GM19023 (cell line): ENCODE measurements at regions not wholly inside any gene's neighbourhood (a gene's known extent, or its start where the extent isn't known, plus 50 kb on each side); places are given as distances from the start of the nearest gene placed in this dataset.

Source experiments
- ATAC-seq: cut with Tn5 transposase; IDR thresholded peaks from one replicate; pipeline ENCODE4 v1.9.1; 2021; ENCODE audit warnings: mild to moderate bottlenecking, moderate library complexity; ENCODE audit not compliant: unreplicated experiment

DNA sequence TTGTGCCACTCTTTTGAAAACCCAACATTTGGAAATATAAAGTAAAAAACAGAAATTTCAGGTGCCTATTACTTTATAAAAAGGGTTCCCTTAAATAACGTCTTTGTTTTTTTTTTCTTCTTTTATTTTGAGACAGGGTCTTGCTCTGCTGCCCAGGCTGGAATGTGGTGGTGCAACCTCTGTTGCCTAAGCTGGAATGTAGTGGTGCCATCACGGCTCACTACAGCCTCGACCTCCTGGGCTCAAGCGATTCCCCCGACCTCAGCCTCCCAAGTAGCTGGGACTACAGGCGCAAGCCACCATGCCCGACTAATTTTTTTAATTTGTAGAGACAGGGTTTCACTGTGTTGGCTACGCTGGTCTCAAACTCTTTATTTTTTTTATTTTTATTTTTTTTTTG lies 110.2 kb upstream of the HNRNPU start:
- ATAC-seq = no peak

DNA sequence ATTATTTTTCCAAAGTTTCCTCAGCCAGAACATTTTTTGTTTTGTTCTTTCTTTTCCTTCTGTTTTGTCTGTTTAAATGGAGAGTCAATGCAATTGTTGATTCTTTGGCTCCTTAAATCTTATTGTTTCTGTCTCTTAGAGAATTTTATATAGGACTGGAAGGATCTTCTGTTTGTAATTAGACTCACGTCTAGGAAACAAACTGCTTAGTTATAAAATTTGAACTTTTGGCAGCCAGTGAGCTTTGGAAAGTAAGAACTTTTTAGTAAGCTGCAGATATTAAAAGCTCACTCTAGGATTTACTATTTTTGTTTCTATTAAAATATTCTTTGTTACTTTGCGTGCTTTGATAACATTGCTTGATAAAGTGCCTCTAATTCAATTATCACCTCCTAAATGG lies 109.8 kb upstream of the HNRNPU start:
- ATAC-seq = no peak

DNA sequence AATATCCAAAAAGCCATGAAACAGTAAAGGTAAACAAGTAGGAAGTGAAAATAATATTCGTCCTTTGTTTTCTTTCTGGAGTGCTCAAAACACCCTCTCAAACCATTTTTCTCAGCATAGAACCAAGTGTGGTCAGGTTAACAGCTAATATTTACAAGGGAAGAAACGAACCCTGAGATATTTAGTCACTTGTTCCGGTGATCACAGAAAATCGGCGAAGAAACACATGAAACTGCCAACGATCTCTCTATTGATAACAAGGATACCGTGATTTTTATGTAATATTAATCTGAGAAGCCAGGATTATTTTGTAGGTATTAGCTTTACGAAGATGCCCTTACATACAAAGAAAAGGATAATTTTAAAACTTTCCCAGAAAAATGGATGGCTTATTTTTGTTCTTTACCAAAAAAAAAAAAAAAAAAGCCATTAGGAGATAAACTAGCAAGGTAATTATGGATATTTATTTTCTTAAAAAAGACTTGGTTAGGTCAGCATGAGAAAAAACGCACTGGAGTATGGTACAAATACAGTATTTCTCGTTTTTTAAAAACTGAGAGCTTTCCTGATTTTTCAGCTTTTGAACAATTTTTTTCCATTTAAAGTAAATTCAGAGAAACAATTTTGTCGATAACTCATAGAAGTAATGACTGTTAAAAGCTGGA lies 107.3 kb upstream of the HNRNPU start:
- ATAC-seq = no peak

DNA sequence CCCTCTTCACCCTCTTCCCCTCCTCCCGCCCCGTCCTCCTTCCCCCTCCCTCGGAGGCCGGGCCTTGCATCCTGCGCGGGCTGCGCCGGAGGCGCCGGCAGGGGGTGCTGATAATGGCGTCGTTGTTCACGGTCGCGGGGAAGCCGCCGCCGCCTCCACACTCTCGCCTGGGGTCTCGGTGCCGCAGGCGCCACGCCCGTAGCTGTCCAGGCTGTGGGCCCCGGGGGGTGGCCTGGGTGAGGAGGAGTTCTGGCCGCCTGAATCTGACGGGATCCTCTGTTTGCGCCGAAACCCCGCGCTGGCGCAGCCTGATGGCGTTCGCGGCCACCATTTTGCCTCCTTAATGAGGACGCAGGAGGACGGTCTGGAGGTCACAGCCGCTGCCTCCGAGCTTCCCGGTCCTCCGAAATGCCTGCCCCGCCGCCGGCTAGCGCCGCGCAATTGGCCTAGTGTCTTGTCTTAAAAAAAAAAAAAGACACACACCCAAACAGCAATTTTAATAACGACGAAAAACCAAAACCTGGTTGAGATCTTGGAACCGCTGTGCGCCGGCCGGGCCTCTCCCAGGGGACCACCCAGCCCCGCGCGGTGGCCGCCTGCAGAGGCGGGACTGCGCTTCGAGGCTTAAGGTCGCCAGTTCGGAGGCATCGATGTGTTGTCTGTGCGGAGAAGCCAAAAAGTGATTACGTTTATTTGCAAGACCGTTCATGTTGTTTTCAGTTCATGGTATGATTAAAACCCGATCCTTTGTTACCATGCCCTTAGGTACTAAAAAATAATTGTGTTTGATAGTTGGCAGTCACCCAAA lies 106.6 kb upstream of the HNRNPU start:
- peak; percentile 71 for ATAC-seq

DNA sequence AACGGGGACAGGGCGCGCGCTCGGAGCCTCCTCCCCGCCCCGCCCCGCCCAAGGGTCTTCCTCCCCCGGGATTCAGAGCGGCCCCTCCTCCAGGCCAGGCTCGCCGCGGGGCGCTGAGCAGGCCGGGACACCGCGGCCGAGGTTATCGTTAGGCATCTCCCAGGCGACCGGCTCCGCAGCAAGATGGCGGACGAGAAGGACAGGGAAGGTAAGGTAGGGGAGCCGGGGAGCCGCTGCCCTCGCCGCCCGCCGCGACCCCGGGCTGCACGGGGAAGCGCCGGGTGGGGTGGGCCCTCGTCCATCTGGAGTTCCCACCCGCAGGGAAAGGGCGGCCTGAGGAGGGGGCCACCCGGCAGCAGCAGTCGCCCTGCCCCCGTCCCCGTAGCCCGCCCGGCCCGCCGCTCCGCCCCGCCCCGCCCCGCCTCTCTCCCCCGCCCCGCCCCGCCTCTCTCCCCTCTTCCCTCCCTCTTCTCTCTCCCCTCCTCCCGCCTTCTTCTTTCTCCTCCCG lies 105.9 kb upstream of the HNRNPU start:
- ATAC-seq = peak; percentile 75

DNA sequence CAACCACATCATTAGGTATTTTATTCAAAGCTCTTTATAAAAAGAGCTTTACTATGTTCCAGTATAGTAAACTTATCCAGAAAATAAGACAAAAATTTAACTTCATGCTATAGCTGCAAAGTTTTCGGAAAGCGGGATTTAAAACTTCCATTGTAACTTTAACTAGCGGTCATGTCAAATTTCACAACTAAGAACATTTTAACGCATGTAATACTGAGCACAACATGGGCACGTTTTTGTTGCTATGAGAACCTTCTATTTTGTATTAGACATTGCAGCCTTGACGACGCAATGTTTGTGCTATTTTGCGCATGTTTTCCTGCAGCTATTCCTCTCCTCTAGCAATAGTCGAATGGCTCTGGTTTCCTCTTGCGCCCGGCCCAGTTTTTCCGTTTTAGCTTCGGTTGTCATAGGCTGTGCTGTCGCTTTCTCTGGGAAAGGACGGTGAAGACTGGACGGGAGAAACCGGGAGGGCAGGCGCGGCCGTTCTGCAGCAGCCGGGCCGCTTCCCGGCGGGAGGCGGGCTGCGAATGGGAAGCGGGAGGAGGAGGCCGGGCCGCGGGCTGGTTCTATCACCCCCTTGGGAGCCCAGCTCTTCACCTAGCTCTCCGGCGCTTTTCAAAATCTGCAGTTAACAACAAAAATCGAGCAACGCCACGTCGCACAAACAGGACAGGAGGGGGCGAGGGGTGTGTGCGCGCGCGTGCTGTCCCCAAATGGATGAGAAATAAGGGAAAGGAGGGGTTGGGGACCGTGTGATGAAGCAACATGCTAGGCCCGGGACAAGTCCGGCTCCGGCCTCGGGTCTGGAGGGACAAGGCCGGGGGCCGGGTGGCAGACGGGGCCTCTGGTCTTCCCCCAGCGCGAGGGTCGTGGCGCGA lies 105.3 kb upstream of the HNRNPU start:
- peak; percentile 30 for ATAC-seq

DNA sequence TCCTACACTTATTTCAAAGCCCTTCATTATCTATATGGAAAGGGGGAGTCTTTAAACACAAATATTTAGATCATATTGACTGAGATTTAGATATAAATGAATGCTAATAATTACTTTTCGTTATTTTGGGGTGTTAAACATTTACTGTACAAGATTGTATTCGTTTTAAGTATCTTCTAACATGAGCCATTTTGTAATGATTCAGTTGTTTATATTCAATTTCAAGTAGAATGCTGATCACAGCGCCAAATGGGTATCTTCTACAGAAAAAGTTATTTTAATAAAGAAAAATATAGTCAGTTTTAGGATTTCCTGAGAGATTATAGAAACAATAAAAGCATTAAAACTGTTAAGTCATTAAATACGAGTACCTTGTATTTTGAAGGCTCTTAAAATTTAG lies 104.5 kb upstream of the HNRNPU start:
- ATAC-seq = no peak

DNA sequence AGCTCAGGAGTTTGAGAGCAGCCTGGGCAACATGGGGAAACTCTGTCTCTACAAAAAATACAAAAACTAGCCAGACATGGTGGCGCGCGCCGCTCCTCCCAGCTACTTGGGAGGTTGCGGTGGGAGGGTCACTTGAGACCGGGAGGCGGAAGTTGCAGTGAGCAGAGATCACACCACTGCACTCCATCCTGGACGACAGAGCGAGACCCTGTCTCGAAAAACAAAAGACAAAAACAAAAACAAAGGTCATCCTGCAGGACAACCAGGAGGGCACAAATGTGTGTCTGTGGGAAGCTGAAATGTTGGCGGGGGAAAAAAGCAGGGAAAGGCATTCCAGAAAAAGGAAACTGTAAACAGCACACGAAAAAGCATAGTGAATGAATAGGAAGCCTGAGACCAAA lies 104.1 kb upstream of the HNRNPU start:
- no peak for ATAC-seq

DNA sequence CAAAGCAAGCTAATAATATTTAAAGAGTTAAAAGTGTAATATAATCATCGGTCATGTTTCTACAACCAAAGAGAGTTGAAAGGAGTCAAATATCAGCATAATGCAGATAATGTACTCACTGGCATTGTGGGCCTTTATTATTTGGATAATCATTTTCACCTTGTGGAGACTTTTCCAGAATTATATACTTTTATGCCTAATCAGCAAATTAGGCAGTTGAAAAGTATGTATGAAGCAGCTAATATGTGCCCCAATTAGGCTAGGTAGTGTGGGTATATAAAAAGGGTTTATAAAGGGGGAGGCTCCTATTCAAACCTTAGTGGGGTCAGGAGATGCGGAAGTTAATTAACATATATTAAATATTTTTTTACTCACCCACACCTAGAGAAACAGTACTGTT lies 102.8 kb upstream of the HNRNPU start:
- ATAC-seq = no peak

DNA sequence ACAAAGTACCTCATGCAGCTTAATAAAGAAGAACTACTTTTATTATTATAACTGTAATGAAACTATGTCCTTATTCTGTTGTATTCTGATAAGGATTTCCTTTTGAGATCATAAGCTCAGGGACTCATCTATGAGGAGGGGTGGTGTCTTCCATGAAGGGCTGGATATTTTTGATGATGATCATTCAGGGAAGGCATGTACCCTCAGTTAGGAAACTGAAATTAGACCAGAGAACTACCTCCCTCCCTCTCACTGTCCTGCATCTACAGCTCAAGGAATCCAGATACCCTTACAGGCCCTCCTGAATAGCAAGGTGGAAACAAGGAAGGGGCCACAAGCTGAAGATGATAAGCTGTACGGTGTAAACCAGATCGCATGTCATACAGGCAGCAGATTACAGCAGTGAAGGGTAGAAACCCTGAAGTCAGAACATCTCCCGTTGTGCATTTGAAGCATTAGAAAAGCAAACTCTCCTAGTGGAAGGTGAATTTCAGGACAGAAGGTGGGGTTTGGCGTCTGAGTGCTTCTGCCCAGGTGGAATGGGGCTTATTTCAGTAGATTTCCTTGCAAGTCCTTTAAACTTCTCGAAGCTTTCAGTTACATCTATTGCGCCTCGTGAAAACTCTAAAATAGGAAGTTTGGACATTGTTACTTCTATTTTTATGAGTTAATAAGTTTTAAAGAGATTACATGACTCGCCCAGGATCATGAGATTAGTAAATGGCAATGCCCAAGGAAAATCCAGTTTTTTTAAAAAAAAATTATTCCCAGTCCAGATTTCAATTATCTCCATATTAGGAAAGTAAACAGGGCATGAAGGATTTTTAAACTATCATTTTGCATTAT lies 101.1 kb upstream of the HNRNPU start:
- ATAC-seq = no peak

DNA sequence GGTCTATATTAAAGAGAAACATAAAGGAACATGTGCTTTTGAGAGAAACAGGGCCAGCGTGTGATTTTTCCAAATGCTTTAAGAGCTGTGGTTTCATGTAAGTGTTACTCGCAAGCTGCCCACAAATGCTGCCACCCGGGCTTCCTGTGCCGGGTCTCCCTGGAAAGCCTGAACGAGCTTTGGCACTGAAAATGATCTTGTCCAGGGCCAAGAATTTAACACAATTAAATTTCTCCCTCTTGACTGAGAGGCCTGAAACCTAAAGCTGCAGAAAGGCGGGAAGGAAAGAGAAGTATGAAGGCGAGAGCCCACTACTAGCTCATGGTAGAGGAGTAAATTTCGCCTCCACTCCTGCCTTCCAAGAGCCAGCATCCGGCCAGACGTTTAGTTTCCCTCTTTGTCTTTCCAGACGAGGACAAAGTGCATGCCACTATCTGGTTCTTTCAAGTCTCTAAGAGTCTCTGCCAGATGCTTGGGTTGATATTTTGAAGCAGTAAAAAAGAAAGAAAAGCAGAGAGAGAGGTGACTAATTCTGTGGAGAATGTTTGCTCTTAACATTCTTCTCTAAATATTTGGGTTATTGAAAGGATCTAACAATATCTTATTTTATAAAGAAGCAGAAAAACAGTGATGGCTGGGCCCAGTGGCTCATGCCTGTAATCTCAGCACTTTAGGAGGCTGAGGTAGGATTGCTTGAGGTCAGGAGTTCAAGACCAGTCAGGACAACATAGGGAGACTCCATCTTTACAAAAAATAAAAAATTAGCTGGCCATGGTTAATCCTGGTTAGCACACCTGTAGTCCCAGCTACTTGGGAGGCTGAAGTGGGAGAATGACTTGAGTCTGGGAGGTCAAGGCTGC lies 100.0 kb upstream of the HNRNPU start:
- no peak for ATAC-seq

DNA sequence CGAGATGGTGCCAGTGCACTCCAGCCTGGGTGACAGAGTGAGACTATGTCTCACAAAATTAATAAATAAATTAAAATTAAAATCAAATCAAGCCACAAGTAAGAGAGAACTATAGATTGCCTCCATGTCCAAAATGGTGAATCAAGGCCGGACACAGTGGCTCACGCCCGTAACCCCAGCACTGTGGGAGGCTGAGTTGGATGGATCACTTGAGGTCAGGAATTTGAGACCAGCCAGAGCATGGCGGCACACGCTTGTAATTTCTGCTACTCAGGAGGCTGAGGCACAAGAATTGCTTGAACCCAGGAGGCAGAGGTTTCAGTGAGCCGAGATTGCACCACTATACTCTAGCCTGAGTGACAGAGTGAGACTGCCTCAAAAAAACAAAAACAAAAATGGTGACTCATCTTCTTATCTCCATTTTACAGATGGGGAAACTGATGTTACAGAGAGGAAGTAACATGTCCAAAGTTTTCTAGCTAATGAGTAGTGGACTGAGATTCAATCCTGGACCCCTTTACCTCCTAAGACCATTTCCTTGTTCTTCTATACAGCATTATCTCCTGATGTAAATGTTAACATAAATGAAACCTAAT lies 99.0 kb upstream of the HNRNPU start:
- no peak for ATAC-seq

DNA sequence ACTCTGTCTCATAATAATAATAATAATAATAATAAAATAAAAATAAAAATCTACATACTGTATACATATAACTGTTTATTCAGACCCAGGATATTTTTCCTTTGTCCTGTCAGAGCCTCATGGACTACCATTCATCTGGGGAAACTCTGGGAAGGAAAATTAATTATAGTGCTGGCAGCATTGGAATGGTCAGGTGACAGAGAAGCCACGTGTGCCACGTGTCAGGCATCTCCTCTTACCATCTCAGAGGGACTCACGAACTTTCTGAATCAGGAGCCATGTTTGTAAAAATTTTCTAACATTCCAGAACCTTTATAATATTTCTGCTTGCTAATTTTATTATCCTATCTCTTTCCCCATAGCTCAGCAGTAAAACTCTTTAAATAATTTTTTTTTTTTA lies 97.8 kb upstream of the HNRNPU start:
- no peak for ATAC-seq

DNA sequence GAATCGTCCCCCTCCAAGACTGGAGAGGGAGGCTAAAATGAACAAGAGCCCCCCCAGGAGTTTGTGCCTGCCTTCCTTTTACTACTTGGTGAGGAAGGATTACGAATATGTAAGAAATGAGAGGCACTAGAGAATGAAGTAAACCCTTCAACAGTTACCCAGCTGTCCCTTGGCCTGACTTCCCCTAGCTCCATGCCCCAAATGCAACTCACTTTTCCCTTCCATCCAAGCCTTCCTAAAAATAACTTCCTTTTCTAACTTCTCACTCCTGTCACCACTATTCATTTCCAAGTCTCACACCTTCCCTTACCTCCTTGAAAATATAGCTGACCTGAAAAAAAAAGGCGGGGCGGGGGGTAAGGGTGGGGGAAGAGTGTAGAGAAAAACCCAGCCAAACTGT lies 96.6 kb upstream of the HNRNPU start:
- ATAC-seq = no peak

DNA sequence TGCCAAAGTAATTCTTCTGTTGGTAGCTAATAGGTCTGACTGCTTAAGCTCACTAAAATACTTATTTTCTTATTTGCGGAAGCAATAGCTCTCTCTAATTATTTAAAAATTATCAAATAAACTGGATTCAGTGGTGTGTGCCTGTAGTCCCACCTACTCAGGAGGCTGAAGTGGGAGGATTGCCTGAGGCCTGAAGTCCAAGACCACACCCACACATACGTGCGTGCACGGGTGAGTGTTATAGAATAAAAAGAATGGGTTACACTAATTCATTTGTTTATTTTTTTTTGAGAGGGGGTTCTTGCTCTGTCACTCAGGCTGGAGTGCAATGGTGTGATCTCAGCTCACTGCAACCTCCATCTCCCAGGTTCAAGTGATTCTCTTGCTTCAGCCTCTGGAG lies 94.2 kb upstream of the HNRNPU start:
- ATAC-seq = no peak

DNA sequence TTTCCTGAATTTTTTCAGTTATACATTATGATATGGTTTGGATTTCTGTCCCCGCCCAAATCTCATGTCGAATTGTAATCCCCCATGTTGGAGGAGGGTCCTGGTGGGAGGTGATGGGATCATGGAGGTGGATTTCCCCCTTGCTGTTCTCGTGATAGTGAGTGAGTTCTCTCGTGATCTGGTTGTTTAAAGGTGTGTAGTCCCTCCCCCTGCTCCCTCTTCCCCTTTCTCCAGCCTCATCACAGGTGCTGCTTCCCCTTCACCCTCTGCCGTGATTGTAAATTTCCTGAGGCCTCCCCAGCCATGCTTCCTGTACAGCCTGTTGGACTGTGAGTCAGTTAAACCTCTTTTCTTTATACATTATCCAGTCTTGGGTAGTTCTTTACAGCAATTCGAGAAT lies 93.2 kb upstream of the HNRNPU start:
- ATAC-seq = no peak

DNA sequence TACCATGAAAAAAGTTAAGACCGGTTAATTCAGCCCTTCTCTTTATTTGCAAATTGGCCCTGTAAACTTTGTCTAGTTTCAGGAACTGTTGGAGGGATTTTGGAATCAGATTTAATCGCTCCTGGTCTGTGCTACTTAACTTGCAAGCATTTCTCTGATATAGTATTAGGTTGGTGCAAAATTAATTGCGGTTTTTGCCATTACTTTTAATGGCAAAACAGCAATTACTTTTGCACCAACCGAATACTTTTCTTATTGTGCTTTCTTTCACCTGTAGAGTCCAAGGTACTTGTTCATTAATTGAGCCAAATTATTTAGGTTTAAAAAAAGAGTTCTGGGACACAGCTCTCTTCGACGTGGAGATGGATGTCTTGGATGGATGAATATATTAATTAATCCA lies 92.8 kb upstream of the HNRNPU start:
- ATAC-seq = no peak

DNA sequence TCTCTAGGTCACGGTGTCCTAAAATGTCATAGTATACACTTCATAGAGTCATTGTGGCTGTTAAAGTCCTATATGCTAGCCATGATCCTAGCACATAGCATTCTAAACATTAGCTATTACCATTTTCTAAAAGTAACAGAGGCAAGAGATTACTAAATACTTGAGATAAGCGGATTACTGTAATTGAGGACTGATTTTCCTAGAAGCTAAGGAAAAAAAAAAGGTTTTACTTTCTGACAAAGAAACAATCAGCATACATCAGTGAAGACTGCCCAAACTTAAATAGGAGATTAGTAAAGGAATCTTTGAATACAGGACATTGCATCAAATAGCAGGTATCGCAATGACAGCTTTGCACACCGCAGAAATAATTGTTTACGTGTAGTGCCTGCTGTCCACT lies 91.3 kb upstream of the HNRNPU start:
- no peak for ATAC-seq

DNA sequence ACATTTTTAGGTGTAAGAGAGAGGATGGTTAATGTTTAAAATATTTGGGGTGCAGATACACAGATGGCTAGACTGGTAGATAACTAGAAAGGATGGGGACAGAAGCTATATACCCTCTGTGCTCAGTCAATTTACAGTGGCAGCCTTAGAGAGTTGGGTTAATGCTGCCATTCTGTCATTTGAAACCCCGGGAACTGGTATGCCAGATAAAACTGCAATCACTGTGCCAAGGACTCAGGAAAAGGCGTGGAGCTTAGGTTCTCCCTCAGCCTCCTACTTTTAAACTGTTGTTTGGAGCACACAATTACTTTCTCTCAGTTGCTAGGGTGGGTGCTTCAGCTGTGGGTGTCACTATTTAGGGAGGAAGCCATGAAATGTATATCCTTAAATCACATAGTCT lies 90.0 kb upstream of the HNRNPU start:
- ATAC-seq = no peak
